GM23248 (cell line): ENCODE measurements at regions not wholly inside any gene's neighbourhood (a gene's known extent, or its start where the extent isn't known, plus 50 kb on each side); places are given as distances from the start of the nearest gene placed in this dataset.

ENCODE experiments used
- DNase-seq: peaks from one replicate; pipeline ENCODE4 v3.0.0-alpha.2; 2015
- H2AFZ ChIP-seq: fragments of 200-600 bp; sonication (generic); 2 replicates; pipeline ENCODE4 v1.6.1; 2016; ENCODE audit warnings: antibody characterized with exemption
- H3F3A ChIP-seq: fragments of 200-600 bp; sonication (generic); 2 replicates; pipeline ENCODE4 v1.6.1; 2016; ENCODE audit warnings: mild to moderate bottlenecking, antibody characterized with exemption, mixed run types; ENCODE audit not compliant: insufficient read depth
- H3K27ac ChIP-seq: fragments of 200-600 bp; sonication (generic); 2 replicates; pipeline ENCODE4 v1.5.1; 2016; ENCODE audit warnings: mild to moderate bottlenecking
- H3K27me3 ChIP-seq: fragments of 200-600 bp; sonication (generic); replicated peaks from 2 replicates; pipeline ENCODE4 v1.6.1; 2016; ENCODE audit warnings: mild to moderate bottlenecking; ENCODE audit not compliant: insufficient read depth
- H3K36me3 ChIP-seq: fragments of 200-600 bp; sonication (generic); 2 replicates; pipeline ENCODE4 v1.6.1; 2016; ENCODE audit warnings: low read depth, mild to moderate bottlenecking
- H3K4me1 ChIP-seq: fragments of 200-600 bp; sonication (generic); 2 replicates; pipeline ENCODE4 v1.6.1; 2016; ENCODE audit warnings: mild to moderate bottlenecking; ENCODE audit not compliant: insufficient read depth
- H3K4me2 ChIP-seq: fragments of 200-600 bp; sonication (generic); one replicate; pipeline ENCODE4 v1.6.1; 2016; ENCODE audit warnings: mild to moderate bottlenecking; ENCODE audit not compliant: unreplicated experiment
- H3K4me3 ChIP-seq: fragments of 200-600 bp; sonication (generic); 2 replicates; pipeline ENCODE4 v1.5.1; 2016; ENCODE audit warnings: mild to moderate bottlenecking
- H3K79me2 ChIP-seq: fragments of 200-600 bp; sonication (generic); 2 replicates; pipeline ENCODE4 v1.6.1; 2016; ENCODE audit warnings: mild to moderate bottlenecking; ENCODE audit not compliant: insufficient read depth
- H3K9ac ChIP-seq: fragments of 200-600 bp; sonication (generic); 2 replicates; pipeline ENCODE4 v1.6.1; 2016; ENCODE audit warnings: mild to moderate bottlenecking
- H3K9me2 ChIP-seq: fragments of 200-600 bp; sonication (generic); 2 replicates; pipeline ENCODE4 v1.6.1; 2016; ENCODE audit warnings: mixed run types, mild to moderate bottlenecking, moderate library complexity; ENCODE audit not compliant: insufficient read depth
- H3K9me3 ChIP-seq: fragments of 200-600 bp; sonication (generic); one replicate; pipeline ENCODE4 v1.6.1; 2017; ENCODE audit warnings: low read depth
- H4K20me1 ChIP-seq: fragments of 200-600 bp; sonication (generic); 2 replicates; pipeline ENCODE4 v1.6.0; 2016; ENCODE audit not compliant: insufficient read depth
- EZH2 ChIP-seq: fragments of 200-600 bp; sonication (generic); IDR thresholded peaks from 2 replicates; pipeline ENCODE4 v1.6.1; 2018; ENCODE audit warnings: antibody characterized with exemption, mild to moderate bottlenecking; ENCODE audit not compliant: insufficient read depth, poor library complexity, severe bottlenecking
- EZH2phosphoT487 ChIP-seq: fragments of 200-600 bp; sonication (generic); IDR thresholded peaks from 2 replicates; pipeline ENCODE4 v1.6.1; 2018; ENCODE audit warnings: antibody characterized with exemption, moderate library complexity, mild to moderate bottlenecking, low read depth; ENCODE audit not compliant: insufficient read depth
- whole genome bisulfite sequencing, 2 experiments: methylation state at CpG; one replicate each; pipeline ENCODE4 v1.1.6; 2015 to 2017; ENCODE audit warnings: low lambda C conversion rate in 2 of 2, low coverage in 1 of 2; ENCODE audit errors: missing lambda C conversion rate in 2 of 2; 5-methylcytosine and 5-hydroxymethylcytosine counted together
- in situ Hi-C: fragments of 300-500 bp; cut with MboI; formaldehyde crosslinking; loops from 2 replicates; pipeline ENCODE4 v1.15.0; 2020

DNA sequence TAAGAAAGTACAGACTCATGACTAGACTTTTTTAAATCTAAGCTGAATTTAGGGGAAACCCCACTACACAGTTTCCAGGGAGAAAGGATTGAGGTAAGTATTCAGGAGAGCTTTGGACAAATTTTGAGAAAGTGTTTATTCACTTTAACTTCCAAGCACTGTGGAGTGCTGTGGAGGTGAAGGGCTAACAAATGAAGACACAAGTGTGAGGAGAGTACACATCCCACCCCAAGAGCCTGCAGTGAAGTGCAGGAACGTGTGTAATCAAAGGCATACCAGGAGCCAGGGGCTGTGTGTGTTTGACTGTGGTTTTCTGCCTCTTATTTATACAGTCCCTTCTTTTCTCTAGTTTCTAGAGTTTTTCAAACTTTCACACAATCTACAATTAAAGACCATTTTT is 118.3 kb downstream of the CMPK2 start:
- H3K4me1 ChIP-seq: no peaks in the 10 kb centered on the region
- no peaks in the 10 kb centered on the region for H3K9me3 ChIP-seq
- no peaks in the 10 kb centered on the region for H3K79me2 ChIP-seq
- 8% methylated on average over 1 of the region's 1 CpG for WGBS, 2 experiments
- H3K36me3 ChIP-seq: no peaks in the 10 kb centered on the region
- no peak overlapping the region for H2AFZ ChIP-seq
- H3K4me2 ChIP-seq: no peak overlapping the region
- H4K20me1 ChIP-seq: no peaks in the 10 kb centered on the region
- no peaks in the 10 kb centered on the region for H3F3A ChIP-seq
- TF ChIP-seq EZH2phosphoT487 (no peak), EZH2 (no peak)
- DNase-seq: no peak
- no peak overlapping the region for H3K27ac ChIP-seq
- no peaks in the 10 kb centered on the region for H3K27me3 ChIP-seq
- no peak overlapping the region for H3K4me3 ChIP-seq
- H3K9me2 ChIP-seq: no peaks in the 10 kb centered on the region
- H3K9ac ChIP-seq: no peak overlapping the region
- in situ Hi-C loops: no loop called here

DNA sequence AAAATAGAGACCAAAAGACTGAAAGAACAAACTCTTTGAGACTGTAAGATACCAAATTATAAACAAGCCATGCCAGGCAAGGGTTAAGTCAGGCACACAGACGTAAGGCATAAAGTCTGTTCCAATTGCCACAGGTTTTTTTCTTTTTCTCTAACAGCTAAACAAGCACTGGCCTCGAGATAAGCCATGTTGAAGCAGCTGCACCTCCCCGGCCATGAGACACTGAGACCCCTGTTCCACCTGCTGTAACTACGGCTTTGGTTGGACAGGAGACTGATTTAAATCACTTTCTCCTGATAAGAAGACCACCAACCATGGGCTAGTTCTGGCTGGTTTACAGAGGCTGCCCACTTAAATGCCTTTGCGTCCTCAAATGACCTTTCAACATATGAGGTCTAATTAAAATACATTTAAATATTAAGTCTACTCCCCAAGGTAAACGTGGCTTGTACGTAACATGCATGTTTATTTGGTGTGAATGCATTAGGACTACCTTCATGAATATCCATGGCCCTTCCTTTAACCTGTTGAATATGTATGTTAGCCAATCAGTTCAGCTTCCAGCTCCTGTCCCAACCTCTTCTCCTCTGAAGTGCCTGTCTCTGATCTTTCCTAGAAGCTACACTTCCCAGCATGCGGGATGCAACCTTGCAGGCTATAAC is 117.2 kb downstream of the CMPK2 start:
- H3K9me3 ChIP-seq: no peaks in the 10 kb centered on the region
- no peaks in the 10 kb centered on the region for H3K36me3 ChIP-seq
- no peaks in the 10 kb centered on the region for H3K27me3 ChIP-seq
- DNase-seq: no peak
- H3K4me1 ChIP-seq: no peaks in the 10 kb centered on the region
- 15 to 25% methylated on average over 8 of the region's 8 CpGs for WGBS, 2 experiments
- no peak overlapping the region for H3K27ac ChIP-seq
- TF ChIP-seq EZH2phosphoT487 (no peak), EZH2 (no peak)
- H3K4me2 ChIP-seq: no peak overlapping the region
- no peak overlapping the region for H2AFZ ChIP-seq
- no peaks in the 10 kb centered on the region for H3F3A ChIP-seq
- H3K9me2 ChIP-seq: no peaks in the 10 kb centered on the region
- no peaks in the 10 kb centered on the region for H3K79me2 ChIP-seq
- H3K4me3 ChIP-seq: no peak overlapping the region
- in situ Hi-C loops: no loop called here
- no peak overlapping the region for H3K9ac ChIP-seq
- H4K20me1 ChIP-seq: no peaks in the 10 kb centered on the region

DNA sequence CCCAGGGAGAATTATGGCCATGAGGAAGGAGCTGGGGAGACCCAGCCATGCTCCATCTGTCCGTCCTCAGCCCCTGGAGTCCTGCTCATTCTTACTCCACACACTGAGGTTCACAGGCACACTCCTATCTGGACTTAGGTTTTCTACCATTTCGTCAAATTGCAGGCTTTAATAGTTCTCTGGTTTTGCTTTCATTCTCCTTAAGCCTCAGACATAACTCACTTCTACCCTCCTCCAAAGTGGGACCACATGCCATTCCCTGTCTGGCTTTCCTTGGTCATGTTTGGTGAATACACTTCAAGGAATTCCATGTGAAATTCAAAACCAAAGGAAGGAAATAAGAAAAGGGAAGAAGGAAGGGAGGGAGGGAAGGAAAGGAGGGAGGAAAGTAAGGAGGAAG is 115.7 kb downstream of the CMPK2 start:
- WGBS, 2 experiments: 3 to 15% methylated on average over 2 of the region's 2 CpGs
- in situ Hi-C loops: no loop called here
- Histone ChIP-seq H3K27me3 (no peaks in the 10 kb centered on the region), H3F3A (no peaks in the 10 kb centered on the region), H3K9me2 (no peaks in the 10 kb centered on the region), H3K9me3 (no peaks in the 10 kb centered on the region), H4K20me1 (no peaks in the 10 kb centered on the region), H3K9ac (no peak overlapping the region), H3K4me1 (no peaks in the 10 kb centered on the region), H3K4me3 (no peak overlapping the region), H3K27ac (no peak overlapping the region), H3K79me2 (no peaks in the 10 kb centered on the region), H2AFZ (no peak overlapping the region), H3K36me3 (no peaks in the 10 kb centered on the region), H3K4me2 (no peak overlapping the region)
- no peak for DNase-seq
- TF ChIP-seq EZH2: no peak
- no peak for TF ChIP-seq EZH2phosphoT487

GRCh38 chr2:6750411-6751158 is 115.1 kb downstream of the CMPK2 start:
- H3F3A ChIP-seq: no peaks in the 10 kb centered on the region
- no peak for DNase-seq
- H3K4me2 ChIP-seq: no peak overlapping the region
- no peaks in the 10 kb centered on the region for H3K79me2 ChIP-seq
- H3K36me3 ChIP-seq: no peaks in the 10 kb centered on the region
- no peak overlapping the region for H3K4me3 ChIP-seq
- no peaks in the 10 kb centered on the region for H4K20me1 ChIP-seq
- no peak overlapping the region for H3K27ac ChIP-seq
- WGBS, 2 experiments: 8 to 13% methylated on average over 8 of the region's 8 CpGs
- no peaks in the 10 kb centered on the region for H3K9me3 ChIP-seq
- no peak overlapping the region for H3K9ac ChIP-seq
- TF ChIP-seq EZH2phosphoT487 (no peak), EZH2 (no peak)
- H3K27me3 ChIP-seq: no peaks in the 10 kb centered on the region
- in situ Hi-C loops: no loop called here
- H2AFZ ChIP-seq: no peak overlapping the region
- H3K9me2 ChIP-seq: no peaks in the 10 kb centered on the region
- no peaks in the 10 kb centered on the region for H3K4me1 ChIP-seq
